GM23338 (cell line): ENCODE measurements at regions not wholly inside any gene's neighbourhood (a gene's known extent, or its start where the extent isn't known, plus 50 kb on each side); places are given as distances from the start of the nearest gene placed in this dataset.

Experiments
- ATAC-seq: fragments of 200-7000 bp; cut with Tn5 transposase; 3 replicates; pipeline ENCODE4 v1.9.1; 2020
- DNase-seq: peaks from one replicate; pipeline ENCODE4 v3.0.0-alpha.2; 2015; ENCODE audit warnings: low spot score
- H2AFZ ChIP-seq: fragments of 200-600 bp; sonication (generic); 2 replicates; pipeline ENCODE4 v1.8.0; 2016; ENCODE audit warnings: antibody characterized with exemption, mild to moderate bottlenecking, moderate library complexity
- H3F3A ChIP-seq: fragments of 200-600 bp; sonication (generic); replicated peaks from 2 replicates; pipeline ENCODE4 v1.8.0; 2017; ENCODE audit warnings: antibody characterized with exemption, mixed run types, low read depth
- H3K27ac ChIP-seq: fragments of 200-600 bp; sonication (generic); 2 replicates; pipeline ENCODE4 v1.6.1; 2016; ENCODE audit warnings: low read depth
- H3K27me3 ChIP-seq: fragments of 200-600 bp; sonication (generic); 2 replicates; pipeline ENCODE4 v1.8.0; 2016; ENCODE audit warnings: mild to moderate bottlenecking, mixed run types, moderate library complexity; ENCODE audit not compliant: insufficient read depth
- H3K36me3 ChIP-seq: fragments of 200-600 bp; sonication (generic); 2 replicates; pipeline ENCODE4 v1.8.0; 2016; ENCODE audit warnings: mild to moderate bottlenecking; ENCODE audit not compliant: insufficient read depth
- H3K4me1 ChIP-seq: fragments of 200-600 bp; sonication (generic); 2 replicates; pipeline ENCODE4 v1.8.0; 2016; ENCODE audit warnings: mild to moderate bottlenecking, moderate library complexity; ENCODE audit not compliant: insufficient read depth
- H3K4me2 ChIP-seq: fragments of 200-600 bp; sonication (generic); 2 replicates; pipeline ENCODE4 v1.7.1; 2017; ENCODE audit warnings: mixed run types
- H3K4me3 ChIP-seq: fragments of 200-600 bp; sonication (generic); 2 replicates; pipeline ENCODE4 v1.6.1; 2016; ENCODE audit warnings: mixed run types
- H3K79me2 ChIP-seq: fragments of 200-600 bp; sonication (generic); replicated peaks from 2 replicates; pipeline ENCODE4 v1.8.0; 2017; ENCODE audit warnings: mild to moderate bottlenecking; ENCODE audit not compliant: insufficient read depth
- H3K9me2 ChIP-seq: fragments of 200-600 bp; sonication (generic); 2 replicates; pipeline ENCODE4 v1.8.0; 2017; ENCODE audit not compliant: insufficient read depth
- H4K20me1 ChIP-seq: fragments of 200-600 bp; sonication (generic); replicated peaks from 2 replicates; pipeline ENCODE4 v1.8.0; 2017; ENCODE audit warnings: mild to moderate bottlenecking; ENCODE audit not compliant: insufficient read depth
- H3K27ac Mint-ChIP-seq: 2 replicates; pipeline ENCODE4 v1.8.0; 2020; ENCODE audit warnings: inconsistent platforms, mild to moderate bottlenecking, moderate library complexity, mixed read lengths
- H3K27me3 Mint-ChIP-seq: 3 replicates; pipeline ENCODE4 v1.8.0; 2022; ENCODE audit warnings: low read depth, mild to moderate bottlenecking, moderate library complexity, mixed read lengths, inconsistent platforms; ENCODE audit not compliant: insufficient read depth, poor library complexity
- H3K36me3 Mint-ChIP-seq: 3 replicates; pipeline ENCODE4 v1.8.0; 2021; ENCODE audit warnings: low read depth, mild to moderate bottlenecking, inconsistent platforms, moderate library complexity, mixed read lengths
- H3K4me1 Mint-ChIP-seq: 3 replicates; pipeline ENCODE4 v1.8.0; 2020; ENCODE audit warnings: mild to moderate bottlenecking, inconsistent platforms, mixed read lengths
- H3K4me3 Mint-ChIP-seq: 3 replicates; pipeline ENCODE4 v1.8.0; 2021; ENCODE audit warnings: moderate library complexity, mild to moderate bottlenecking, inconsistent platforms, mixed read lengths
- H3K9me3 Mint-ChIP-seq: 3 replicates; pipeline ENCODE4 v1.8.0; 2020; ENCODE audit warnings: moderate library complexity, mild to moderate bottlenecking, inconsistent platforms, mixed read lengths
- CREB1 ChIP-seq: fragments of 250-450 bp; sonication (Bioruptor Pico); IDR thresholded peaks from 2 replicates; pipeline ENCODE4 v1.5.0; 2020; ENCODE audit warnings: low read depth, mild to moderate bottlenecking, moderate library complexity
- EZH2phosphoT487 ChIP-seq: fragments of 200-600 bp; sonication (generic); IDR thresholded peaks from one replicate; pipeline ENCODE4 v1.8.1; 2018; ENCODE audit warnings: antibody characterized with exemption; ENCODE audit not compliant: unreplicated experiment
- NANOG ChIP-seq: IDR thresholded peaks from 2 replicates; pipeline ENCODE4 v1.6.1; 2016; ENCODE audit warnings: antibody characterized with exemption, borderline replicate concordance
- ZNF331 ChIP-seq: fragments of 250-450 bp; sonication (Bioruptor Pico); IDR thresholded peaks from 2 replicates; pipeline ENCODE4 v1.5.0; 2020; ENCODE audit warnings: low read depth, mild to moderate bottlenecking, moderate library complexity
- TF ChIP-seq, protein P1 (sequence below): fragments of 250-450 bp; sonication (Bioruptor Pico); IDR thresholded peaks from 2 replicates; pipeline ENCODE4 v1.5.0; 2020; ENCODE audit warnings: mild to moderate bottlenecking, moderate library complexity
- TF ChIP-seq, protein P2 (sequence below): IDR thresholded peaks from 2 replicates; pipeline ENCODE4 v1.6.1; 2016; ENCODE audit warnings: antibody characterized with exemption

DNA sequence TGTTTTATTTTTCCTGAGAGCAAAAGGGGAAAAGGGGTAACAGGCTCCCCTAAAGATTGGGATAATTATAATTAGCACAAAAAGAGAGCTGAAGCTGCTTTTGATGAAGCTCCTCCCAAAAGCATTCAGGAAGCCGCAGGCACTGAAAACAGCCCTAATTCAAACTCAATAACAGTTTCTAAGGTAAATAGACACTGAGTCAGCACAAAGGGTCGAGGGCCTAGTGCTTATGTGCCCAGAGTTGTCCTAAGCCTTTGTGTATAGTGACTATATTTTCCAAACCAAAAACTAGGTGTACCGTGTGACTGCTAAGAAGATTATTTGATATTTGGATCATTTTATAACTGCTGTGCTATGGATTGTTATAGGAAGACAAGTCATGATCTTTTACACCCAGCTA lies 67.7 kb downstream of the HMHB1 start (continued):
- TF ChIP-seq, protein P1, sequence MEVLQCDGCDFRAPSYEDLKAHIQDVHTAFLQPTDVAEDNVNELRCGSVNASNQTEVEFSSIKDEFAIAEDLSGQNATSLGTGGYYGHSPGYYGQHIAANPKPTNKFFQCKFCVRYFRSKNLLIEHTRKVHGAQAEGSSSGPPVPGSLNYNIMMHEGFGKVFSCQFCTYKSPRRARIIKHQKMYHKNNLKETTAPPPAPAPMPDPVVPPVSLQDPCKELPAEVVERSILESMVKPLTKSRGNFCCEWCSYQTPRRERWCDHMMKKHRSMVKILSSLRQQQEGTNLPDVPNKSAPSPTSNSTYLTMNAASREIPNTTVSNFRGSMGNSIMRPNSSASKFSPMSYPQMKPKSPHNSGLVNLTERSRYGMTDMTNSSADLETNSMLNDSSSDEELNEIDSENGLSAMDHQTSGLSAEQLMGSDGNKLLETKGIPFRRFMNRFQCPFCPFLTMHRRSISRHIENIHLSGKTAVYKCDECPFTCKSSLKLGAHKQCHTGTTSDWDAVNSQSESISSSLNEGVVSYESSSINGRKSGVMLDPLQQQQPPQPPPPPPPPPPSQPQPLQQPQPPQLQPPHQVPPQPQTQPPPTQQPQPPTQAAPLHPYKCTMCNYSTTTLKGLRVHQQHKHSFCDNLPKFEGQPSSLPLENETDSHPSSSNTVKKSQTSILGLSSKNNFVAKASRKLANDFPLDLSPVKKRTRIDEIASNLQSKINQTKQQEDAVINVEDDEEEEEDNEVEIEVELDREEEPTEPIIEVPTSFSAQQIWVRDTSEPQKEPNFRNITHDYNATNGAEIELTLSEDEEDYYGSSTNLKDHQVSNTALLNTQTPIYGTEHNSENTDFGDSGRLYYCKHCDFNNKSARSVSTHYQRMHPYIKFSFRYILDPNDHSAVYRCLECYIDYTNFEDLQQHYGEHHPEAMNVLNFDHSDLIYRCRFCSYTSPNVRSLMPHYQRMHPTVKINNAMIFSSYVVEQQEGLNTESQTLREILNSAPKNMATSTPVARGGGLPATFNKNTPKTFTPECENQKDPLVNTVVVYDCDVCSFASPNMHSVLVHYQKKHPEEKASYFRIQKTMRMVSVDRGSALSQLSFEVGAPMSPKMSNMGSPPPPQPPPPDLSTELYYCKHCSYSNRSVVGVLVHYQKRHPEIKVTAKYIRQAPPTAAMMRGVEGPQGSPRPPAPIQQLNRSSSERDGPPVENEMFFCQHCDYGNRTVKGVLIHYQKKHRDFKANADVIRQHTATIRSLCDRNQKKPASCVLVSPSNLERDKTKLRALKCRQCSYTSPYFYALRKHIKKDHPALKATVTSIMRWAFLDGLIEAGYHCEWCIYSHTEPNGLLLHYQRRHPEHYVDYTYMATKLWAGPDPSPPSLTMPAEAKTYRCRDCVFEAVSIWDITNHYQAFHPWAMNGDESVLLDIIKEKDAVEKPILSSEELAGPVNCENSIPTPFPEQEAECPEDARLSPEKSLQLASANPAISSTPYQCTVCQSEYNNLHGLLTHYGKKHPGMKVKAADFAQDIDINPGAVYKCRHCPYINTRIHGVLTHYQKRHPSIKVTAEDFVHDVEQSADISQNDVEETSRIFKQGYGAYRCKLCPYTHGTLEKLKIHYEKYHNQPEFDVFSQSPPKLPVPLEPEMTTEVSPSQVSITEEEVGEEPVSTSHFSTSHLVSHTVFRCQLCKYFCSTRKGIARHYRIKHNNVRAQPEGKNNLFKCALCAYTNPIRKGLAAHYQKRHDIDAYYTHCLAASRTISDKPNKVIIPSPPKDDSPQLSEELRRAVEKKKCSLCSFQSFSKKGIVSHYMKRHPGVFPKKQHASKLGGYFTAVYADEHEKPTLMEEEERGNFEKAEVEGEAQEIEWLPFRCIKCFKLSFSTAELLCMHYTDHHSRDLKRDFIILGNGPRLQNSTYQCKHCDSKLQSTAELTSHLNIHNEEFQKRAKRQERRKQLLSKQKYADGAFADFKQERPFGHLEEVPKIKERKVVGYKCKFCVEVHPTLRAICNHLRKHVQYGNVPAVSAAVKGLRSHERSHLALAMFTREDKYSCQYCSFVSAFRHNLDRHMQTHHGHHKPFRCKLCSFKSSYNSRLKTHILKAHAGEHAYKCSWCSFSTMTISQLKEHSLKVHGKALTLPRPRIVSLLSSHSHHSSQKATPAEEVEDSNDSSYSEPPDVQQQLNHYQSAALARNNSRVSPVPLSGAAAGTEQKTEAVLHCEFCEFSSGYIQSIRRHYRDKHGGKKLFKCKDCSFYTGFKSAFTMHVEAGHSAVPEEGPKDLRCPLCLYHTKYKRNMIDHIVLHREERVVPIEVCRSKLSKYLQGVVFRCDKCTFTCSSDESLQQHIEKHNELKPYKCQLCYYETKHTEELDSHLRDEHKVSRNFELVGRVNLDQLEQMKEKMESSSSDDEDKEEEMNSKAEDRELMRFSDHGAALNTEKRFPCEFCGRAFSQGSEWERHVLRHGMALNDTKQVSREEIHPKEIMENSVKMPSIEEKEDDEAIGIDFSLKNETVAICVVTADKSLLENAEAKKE (CRISPR knock-in tag) = no peak
- TF ChIP-seq ZNF331 (CRISPR knock-in tag) = no peak
- TF ChIP-seq, protein P2, sequence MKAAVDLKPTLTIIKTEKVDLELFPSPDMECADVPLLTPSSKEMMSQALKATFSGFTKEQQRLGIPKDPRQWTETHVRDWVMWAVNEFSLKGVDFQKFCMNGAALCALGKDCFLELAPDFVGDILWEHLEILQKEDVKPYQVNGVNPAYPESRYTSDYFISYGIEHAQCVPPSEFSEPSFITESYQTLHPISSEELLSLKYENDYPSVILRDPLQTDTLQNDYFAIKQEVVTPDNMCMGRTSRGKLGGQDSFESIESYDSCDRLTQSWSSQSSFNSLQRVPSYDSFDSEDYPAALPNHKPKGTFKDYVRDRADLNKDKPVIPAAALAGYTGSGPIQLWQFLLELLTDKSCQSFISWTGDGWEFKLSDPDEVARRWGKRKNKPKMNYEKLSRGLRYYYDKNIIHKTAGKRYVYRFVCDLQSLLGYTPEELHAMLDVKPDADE = no peak
- TF ChIP-seq EZH2phosphoT487 = no peak
- no peak for TF ChIP-seq NANOG

DNA sequence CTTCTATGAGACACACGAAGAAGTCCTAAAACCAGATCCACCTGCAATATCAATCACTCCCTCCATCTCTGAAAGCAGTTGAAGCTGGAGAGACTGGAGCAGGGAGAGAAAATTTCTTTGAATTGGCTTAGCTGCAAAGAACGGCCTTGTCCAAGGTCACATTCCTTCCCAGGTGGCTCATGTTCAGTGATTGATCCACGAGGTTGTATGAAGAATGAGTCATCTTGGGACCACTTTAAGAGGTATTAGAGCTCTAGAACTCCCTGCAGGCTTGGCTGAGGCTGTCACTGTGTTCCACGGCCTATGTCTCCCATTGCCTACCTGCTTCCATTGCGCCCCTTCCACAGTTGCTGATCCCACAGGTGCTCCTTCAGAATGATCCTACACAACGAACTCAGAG lies 68.2 kb downstream of the HMHB1 start:
- H3F3A ChIP-seq = no peaks in the 10 kb centered on the region
- H3K9me3 Mint-ChIP-seq = no peaks in the 10 kb centered on the region
- peaks cover 20% of the 10 kb centered on the region for H3K9me2 ChIP-seq
- no peak overlapping the region for H3K4me2 ChIP-seq
- H3K36me3 Mint-ChIP-seq = no peaks in the 10 kb centered on the region
- H3K4me1 ChIP-seq = peaks cover 8% of the 10 kb centered on the region; the same call in 1 of the 2 replicates
- no peaks in the 10 kb centered on the region for H3K79me2 ChIP-seq
- ATAC-seq = no peak
- H3K4me1 Mint-ChIP-seq = no peaks in the 10 kb centered on the region; the same call in 2 of the 3 replicates
- no peak overlapping the region for H3K4me3 Mint-ChIP-seq
- no peak overlapping the region for H3K27ac Mint-ChIP-seq
- H3K27me3 Mint-ChIP-seq = peaks cover 2% of the 10 kb centered on the region
- H3K4me3 ChIP-seq = no peak overlapping the region
- DNase-seq = no peak
- H2AFZ ChIP-seq = peak overlapping the region; percentile 18; the same call in 1 of the 2 replicates
- H4K20me1 ChIP-seq = no peaks in the 10 kb centered on the region
- H3K27ac ChIP-seq = no peak overlapping the region
- no peaks in the 10 kb centered on the region for H3K27me3 ChIP-seq
- no peaks in the 10 kb centered on the region for H3K36me3 ChIP-seq
- TF ChIP-seq, protein P2 = no peak
- TF ChIP-seq, protein P1 (CRISPR knock-in tag) = no peak
- no peak for TF ChIP-seq CREB1 (CRISPR knock-in tag)
